ACC112 (cell line): ENCODE measurements at regions not wholly inside any gene's neighbourhood (a gene's known extent, or its start where the extent isn't known, plus 50 kb on each side); places are given as distances from the start of the nearest gene placed in this dataset.

ENCODE experiments used
- H2AFZ ChIP-seq: fragments of 200-600 bp; sonication (generic); one replicate; pipeline ENCODE4 v1.6.0; 2017; ENCODE audit warnings: antibody characterized with exemption, low read length; ENCODE audit not compliant: unreplicated experiment
- H3K27ac ChIP-seq: fragments of 200-600 bp; sonication (generic); 2 replicates; pipeline ENCODE4 v1.5.1; 2014; ENCODE audit warnings: low read depth, mild to moderate bottlenecking, antibody characterized with exemption, low read length, moderate library complexity
- H3K27me3 ChIP-seq: fragments of 200-600 bp; sonication (generic); 2 replicates; pipeline ENCODE4 v1.6.1; 2014; ENCODE audit warnings: mild to moderate bottlenecking, antibody characterized with exemption, low read length, moderate library complexity, mixed read lengths; ENCODE audit not compliant: insufficient read depth
- H3K36me3 ChIP-seq: fragments of 200-600 bp; sonication (generic); 2 replicates; pipeline ENCODE4 v1.6.1; 2016; ENCODE audit warnings: mild to moderate bottlenecking, antibody characterized with exemption, low read length, moderate library complexity, mixed read lengths; ENCODE audit not compliant: insufficient read depth
- H3K4me1 ChIP-seq: fragments of 200-600 bp; sonication (generic); one replicate; pipeline ENCODE4 v1.6.1; 2016; ENCODE audit warnings: low read length, mixed read lengths; ENCODE audit not compliant: insufficient read depth, unreplicated experiment, control insufficient read depth
- H3K4me3 ChIP-seq: fragments of 200-600 bp; sonication (generic); 2 replicates; pipeline ENCODE4 v1.5.1; 2014; ENCODE audit warnings: mild to moderate bottlenecking, low read depth, low read length
- H3K79me2 ChIP-seq: fragments of 200-600 bp; sonication (generic); one replicate; pipeline ENCODE4 v1.6.0; 2016; ENCODE audit warnings: low read length; ENCODE audit not compliant: control insufficient read depth, unreplicated experiment, insufficient read depth

DNA sequence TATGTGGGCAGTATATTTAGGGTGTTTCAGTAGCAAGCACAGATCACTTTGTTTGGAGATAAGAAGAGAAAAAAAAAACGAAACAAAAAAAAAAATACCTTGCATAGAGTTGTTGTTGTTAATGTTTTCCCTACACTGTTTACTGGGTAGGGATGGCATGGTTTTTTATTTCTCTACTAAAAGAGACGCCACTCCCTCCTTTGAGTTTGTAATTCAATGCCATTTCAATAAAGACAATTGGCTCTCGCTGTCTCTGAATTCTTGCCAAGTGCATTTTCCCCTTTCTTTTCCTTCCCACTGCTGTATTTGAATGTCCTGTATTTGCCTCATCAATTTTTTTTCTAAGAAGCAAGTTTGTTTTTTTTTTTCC is 213.9 kb upstream of the UBASH3B start:
- peaks cover 29% of the 10 kb centered on the region for H3K27me3 ChIP-seq
- peak overlapping the region; percentile 76 for H3K4me3 ChIP-seq
- no peak overlapping the region for H3K27ac ChIP-seq
- no peaks in the 10 kb centered on the region for H3K36me3 ChIP-seq
- H3K79me2 ChIP-seq: no peaks in the 10 kb centered on the region
- peaks cover 7% of the 10 kb centered on the region for H3K4me1 ChIP-seq
- H2AFZ ChIP-seq: peak overlapping the region; percentile 97

GRCh38 chr11:122440811-122441665 is 214.5 kb upstream of the UBASH3B start:
- peaks cover 7% of the 10 kb centered on the region for H3K4me1 ChIP-seq
- no peaks in the 10 kb centered on the region for H3K79me2 ChIP-seq
- H3K36me3 ChIP-seq: no peaks in the 10 kb centered on the region
- H2AFZ ChIP-seq: peak overlapping the region; percentile 97
- H3K4me3 ChIP-seq: peak overlapping the region; percentile 76
- peaks cover 29% of the 10 kb centered on the region for H3K27me3 ChIP-seq
- H3K27ac ChIP-seq: peak overlapping the region; percentile 29; the same call in 1 of the 2 replicates

DNA sequence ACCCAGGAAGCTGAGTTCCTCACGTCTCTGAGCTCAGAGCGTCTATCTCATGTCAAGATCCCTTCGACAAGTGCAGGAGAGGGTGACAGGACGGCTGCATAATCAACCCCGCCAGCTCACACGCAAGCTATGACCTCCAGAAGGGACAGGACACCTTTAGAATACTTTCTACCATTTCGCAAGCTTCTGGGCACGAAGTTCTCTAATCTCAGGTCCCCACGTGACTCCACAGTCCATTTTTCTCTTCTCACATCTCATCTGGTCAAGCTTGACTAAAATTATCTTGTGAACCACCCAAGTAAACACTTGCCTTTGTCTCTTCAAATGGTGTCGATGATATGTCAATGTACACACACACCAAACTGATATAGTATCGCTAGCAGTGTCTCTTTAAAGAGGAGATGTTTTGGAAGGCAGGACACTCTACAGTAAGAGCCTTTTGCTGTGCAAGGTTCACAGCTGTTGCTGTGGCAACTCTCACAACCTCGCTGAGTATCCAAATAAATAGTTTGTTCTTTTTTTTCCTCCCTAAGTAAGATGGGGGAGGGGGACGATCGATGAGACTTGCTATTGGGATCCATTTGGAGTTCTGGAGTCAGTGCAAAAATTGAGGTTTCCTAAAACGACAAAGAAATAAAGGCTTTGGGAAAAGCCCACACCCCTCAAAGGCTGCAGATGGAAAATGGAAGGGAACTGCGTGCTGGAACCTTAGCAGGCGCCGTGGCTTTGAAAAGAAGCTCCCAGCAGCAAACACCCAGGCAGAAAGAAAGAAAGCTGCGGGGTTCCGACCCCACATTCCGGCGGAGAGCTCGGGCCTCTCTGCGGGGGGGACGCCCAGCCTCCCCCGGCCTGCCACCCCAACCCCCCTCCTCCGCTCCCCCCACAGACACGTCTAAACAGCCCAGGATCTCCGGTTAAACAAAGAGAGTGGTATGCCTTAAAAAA is 215.4 kb upstream of the UBASH3B start:
- no peaks in the 10 kb centered on the region for H3K79me2 ChIP-seq

GRCh38 chr11:122436188-122436555 is 219.3 kb upstream of the UBASH3B start:
- Histone ChIP-seq H3K27me3 (peaks cover 10% of the 10 kb centered on the region; the same call in 1 of the 2 replicates), H3K36me3 (no peaks in the 10 kb centered on the region), H3K79me2 (no peaks in the 10 kb centered on the region), H2AFZ (no peak overlapping the region), H3K27ac (no peak overlapping the region), H3K4me1 (peaks cover 7% of the 10 kb centered on the region), H3K4me3 (no peak overlapping the region)

More for the DNA sequence above, 215.4 kb upstream of the UBASH3B start:
- Histone ChIP-seq H3K4me3 (peak overlapping the region; percentile 76), H3K4me1 (peaks cover 7% of the 10 kb centered on the region), H3K27ac (peak overlapping the region; percentile 29; the same call in 1 of the 2 replicates), H2AFZ (peak overlapping the region; percentile 77), H3K27me3 (peaks cover 29% of the 10 kb centered on the region), H3K36me3 (no peaks in the 10 kb centered on the region)

- Histone ChIP-seq H3K4me3 (no peak overlapping the region), H3K79me2 (no peaks in the 10 kb centered on the region), H2AFZ (no peak overlapping the region), H3K27ac (no peak overlapping the region), H3K36me3 (no peaks in the 10 kb centered on the region), H3K4me1 (peaks cover 7% of the 10 kb centered on the region), H3K27me3 (peaks cover 10% of the 10 kb centered on the region; the same call in 1 of the 2 replicates)
Observed at GRCh38 chr11:122435540-122436187, 219.9 kb upstream of the UBASH3B start.

DNA sequence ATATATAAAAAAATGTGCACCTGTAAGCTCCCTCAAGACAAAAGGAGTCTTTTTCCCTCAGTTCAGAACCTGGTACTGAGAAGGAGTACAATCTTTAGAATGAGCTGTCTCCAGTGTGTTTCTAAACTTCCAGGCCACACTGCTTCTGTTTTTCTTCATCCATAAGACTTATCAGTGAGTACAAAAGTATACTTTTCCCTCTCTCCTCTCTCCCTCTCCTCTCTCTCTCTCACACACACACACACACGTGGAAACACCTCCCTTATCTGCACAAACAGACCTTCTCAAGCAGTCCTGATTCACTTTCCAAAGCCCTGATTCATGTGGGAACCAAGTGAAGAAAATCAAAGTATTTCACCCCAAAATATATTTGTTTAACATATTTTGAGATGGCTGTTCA is 220.7 kb upstream of the UBASH3B start:
- Histone ChIP-seq H3K4me3 (no peak overlapping the region), H3K27ac (no peak overlapping the region), H2AFZ (no peak overlapping the region), H3K79me2 (no peaks in the 10 kb centered on the region), H3K27me3 (peaks cover 10% of the 10 kb centered on the region; the same call in 1 of the 2 replicates), H3K4me1 (peaks cover 4% of the 10 kb centered on the region), H3K36me3 (no peaks in the 10 kb centered on the region)

DNA sequence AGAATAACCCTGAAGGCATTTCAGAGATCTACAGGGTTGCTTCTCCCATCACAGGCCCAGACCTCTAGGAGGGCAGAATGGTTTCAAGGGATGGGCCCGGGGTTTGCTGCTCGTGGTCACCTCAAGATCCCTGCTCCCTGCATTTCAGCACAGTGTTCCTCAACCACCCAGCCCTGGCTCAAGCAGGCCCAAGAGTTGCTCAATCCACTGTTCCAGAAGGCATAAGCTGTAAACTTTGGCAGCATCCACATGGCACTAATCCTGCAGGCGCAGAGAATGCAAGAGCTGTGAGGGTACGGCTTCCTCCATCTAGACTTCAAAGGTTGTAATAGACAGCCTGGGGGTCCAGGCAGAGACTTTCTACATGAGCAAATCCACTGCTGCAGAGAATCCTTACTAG is 225.0 kb upstream of the UBASH3B start:
- no peaks in the 10 kb centered on the region for H3K4me1 ChIP-seq
- H2AFZ ChIP-seq: no peak overlapping the region
- no peaks in the 10 kb centered on the region for H3K79me2 ChIP-seq
- peaks cover 6% of the 10 kb centered on the region for H3K27me3 ChIP-seq
- H3K36me3 ChIP-seq: no peaks in the 10 kb centered on the region
- no peak overlapping the region for H3K4me3 ChIP-seq
- no peak overlapping the region for H3K27ac ChIP-seq

- no peaks in the 10 kb centered on the region for H3K79me2 ChIP-seq
- no peak overlapping the region for H3K27ac ChIP-seq
- H3K27me3 ChIP-seq: peaks cover 16% of the 10 kb centered on the region
- H3K36me3 ChIP-seq: no peaks in the 10 kb centered on the region
- no peak overlapping the region for H2AFZ ChIP-seq
- H3K4me3 ChIP-seq: no peak overlapping the region
- no peaks in the 10 kb centered on the region for H3K4me1 ChIP-seq
Observed at GRCh38 chr11:122426073-122426472, 229.4 kb upstream of the UBASH3B start.

DNA sequence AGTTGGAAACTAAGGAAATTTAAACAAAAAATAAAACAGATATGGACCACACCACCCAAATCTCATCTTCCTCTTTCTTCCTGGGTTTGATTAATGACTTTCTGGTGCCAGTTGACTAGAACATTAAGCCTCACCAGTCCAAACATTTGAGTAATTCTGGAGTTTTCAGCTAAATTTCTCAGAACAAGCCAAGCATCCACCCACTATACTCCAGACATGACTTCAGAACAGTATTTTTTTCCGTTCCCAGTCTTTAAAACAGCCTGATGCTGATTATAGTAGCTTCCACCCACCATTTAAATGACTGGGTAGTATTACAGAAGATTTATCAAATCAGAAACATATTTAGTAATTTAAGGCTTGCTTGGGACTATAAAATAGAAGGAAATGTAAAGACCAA is 230.9 kb upstream of the UBASH3B start:
- Histone ChIP-seq H3K36me3 (no peaks in the 10 kb centered on the region), H3K79me2 (no peaks in the 10 kb centered on the region), H3K27ac (no peak overlapping the region), H2AFZ (no peak overlapping the region), H3K4me3 (no peak overlapping the region), H3K4me1 (no peaks in the 10 kb centered on the region), H3K27me3 (peaks cover 16% of the 10 kb centered on the region)

DNA sequence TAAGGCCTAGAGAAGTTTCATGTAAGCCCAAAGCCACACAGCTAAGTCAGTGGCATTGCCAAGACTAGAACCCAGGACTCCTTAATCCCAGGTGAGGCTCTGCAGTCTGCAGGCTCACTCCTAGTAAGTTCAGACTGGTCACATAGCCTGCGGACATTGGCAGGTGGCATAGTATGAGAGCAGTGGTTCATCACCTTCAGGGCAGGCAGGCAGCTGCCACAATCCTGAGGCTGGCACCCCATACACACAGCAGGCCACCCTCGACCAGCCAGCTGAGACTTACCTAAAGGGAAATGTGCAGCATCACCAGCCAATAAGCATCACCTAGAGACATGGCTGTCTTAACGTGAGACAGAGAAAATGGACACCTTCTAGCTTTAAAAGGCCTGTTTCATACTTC is 231.6 kb upstream of the UBASH3B start:
- no peaks in the 10 kb centered on the region for H3K4me1 ChIP-seq
- H2AFZ ChIP-seq: no peak overlapping the region
- no peaks in the 10 kb centered on the region for H3K36me3 ChIP-seq
- H3K27me3 ChIP-seq: peaks cover 15% of the 10 kb centered on the region
- H3K79me2 ChIP-seq: no peaks in the 10 kb centered on the region
- no peak overlapping the region for H3K27ac ChIP-seq
- no peak overlapping the region for H3K4me3 ChIP-seq
